IMR-90 (cell line): ENCODE measurements at regions not wholly inside any gene's neighbourhood (a gene's known extent, or its start where the extent isn't known, plus 50 kb on each side); places are given as distances from the start of the nearest gene placed in this dataset.

Experiments
- ATAC-seq: fragments of 200-7000 bp; cut with Tn5 transposase; 2 replicates; pipeline ENCODE4 v1.9.1; 2020; ENCODE audit warnings: low read depth, mild to moderate bottlenecking, moderate library complexity
- BruUV-seq: library from RNA; stranded (reverse); fragments of 400-500 nt; replicated peaks from 2 replicates; lab custom pipeline; 2021; lab: Mats Ljungman, UMichigan
- CTCF ChIA-PET: fragments of 300-600 bp; formaldehyde crosslinking; extraction: SDS; loops from one replicate; lab custom pipeline; 2021; ENCODE audit warnings: antibody characterized with exemption; lab: Yijun Ruan, JAX
- POLR2A ChIA-PET: fragments of 300-600 bp; sonication (Branson Sonifier 250); formaldehyde crosslinking; loops from one replicate; lab custom pipeline; 2022; ENCODE audit warnings: antibody characterized with exemption; ENCODE audit not compliant: unreplicated experiment; lab: Charles Lee
- DNase-seq: peaks from one replicate; pipeline ENCODE4 v3.0.0; 2013
- H2AFZ ChIP-seq: replicated peaks from 2 replicates; pipeline ENCODE3; 2013; ENCODE audit warnings: low read length, mild to moderate bottlenecking; ENCODE audit not compliant: poor library complexity
- H2AK5ac ChIP-seq: 2 replicates; pipeline ENCODE4 v1.6.1; 2013; ENCODE audit warnings: low read depth, low read length, inconsistent platforms
- H2AK9ac ChIP-seq: replicated peaks from 2 replicates; pipeline ENCODE3; 2013; ENCODE audit warnings: mild to moderate bottlenecking, low read depth, low read length, moderate library complexity; ENCODE audit not compliant: poor library complexity
- H2BK120ac ChIP-seq: 2 replicates; pipeline ENCODE4 v1.6.1; 2013; ENCODE audit warnings: low read depth, low read length, inconsistent platforms
- H2BK15ac ChIP-seq: 3 replicates; pipeline ENCODE4 v1.6.1; 2013; ENCODE audit warnings: low read depth, low read length, inconsistent platforms
- H2BK20ac ChIP-seq: 2 replicates; pipeline ENCODE4 v1.6.1; 2013; ENCODE audit warnings: low read depth, mild to moderate bottlenecking, inconsistent platforms, low read length, moderate library complexity
- H2BK5ac ChIP-seq: 2 replicates; pipeline ENCODE4 v1.6.1; 2013; ENCODE audit warnings: mild to moderate bottlenecking, low read depth, low read length, inconsistent platforms; ENCODE audit not compliant: poor library complexity, severe bottlenecking
- H3K14ac ChIP-seq: replicated peaks from 2 replicates; pipeline ENCODE4 v1.6.1; 2013; ENCODE audit warnings: low read depth, low read length, inconsistent platforms
- H3K18ac ChIP-seq: 2 replicates; pipeline ENCODE4 v1.6.1; 2013; ENCODE audit warnings: low read depth, low read length, control low read depth
- H3K23ac ChIP-seq: 2 replicates; pipeline ENCODE4 v1.6.1; 2013; ENCODE audit warnings: low read depth, low read length, inconsistent platforms
- H3K27ac ChIP-seq: 2 replicates; pipeline ENCODE4 v1.5.1; 2013; ENCODE audit warnings: mild to moderate bottlenecking, control low read depth, low read length; ENCODE audit not compliant: insufficient read depth
- H3K27me3 ChIP-seq: 2 replicates; pipeline ENCODE4 v1.6.1; 2013; ENCODE audit warnings: low read length; ENCODE audit not compliant: control insufficient read depth, insufficient read depth
- H3K36me3 ChIP-seq: 2 replicates; pipeline ENCODE4 v1.6.1; 2013; ENCODE audit warnings: low read length, mixed read lengths; ENCODE audit not compliant: control insufficient read depth, insufficient read depth
- H3K4ac ChIP-seq: 2 replicates; pipeline ENCODE4 v1.6.1; 2013; ENCODE audit warnings: low read depth, low read length, inconsistent platforms
- H3K4me1 ChIP-seq: 2 replicates; pipeline ENCODE4 v1.6.1; 2013; ENCODE audit warnings: low read length, mixed read lengths; ENCODE audit not compliant: control insufficient read depth, insufficient read depth
- H3K4me2 ChIP-seq: 2 replicates; pipeline ENCODE4 v1.6.1; 2013; ENCODE audit warnings: low read depth, mild to moderate bottlenecking, control low read depth, low read length, moderate library complexity
- H3K4me3 ChIP-seq: 2 replicates; pipeline ENCODE4 v1.5.1; 2013; ENCODE audit warnings: low read depth, mild to moderate bottlenecking, control low read depth, low read length, moderate library complexity; ENCODE audit not compliant: insufficient read depth
- H3K56ac ChIP-seq: 2 replicates; pipeline ENCODE4 v1.6.1; 2013; ENCODE audit warnings: low read length, inconsistent platforms; ENCODE audit not compliant: insufficient read depth; ENCODE audit errors: extremely low read depth
- H3K79me1 ChIP-seq, 2 experiments: 2 replicates each; pipeline ENCODE4 v1.6.1; 2013; ENCODE audit warnings: low read length in 2 of 2, inconsistent platforms in 1 of 2, low read depth in 1 of 2
- H3K9ac ChIP-seq: 2 replicates; pipeline ENCODE4 v1.6.1; 2013; ENCODE audit warnings: low read depth, low read length, control low read depth
- H3K9me1 ChIP-seq: 2 replicates; pipeline ENCODE4 v1.6.1; 2013; ENCODE audit warnings: low read length, inconsistent platforms; ENCODE audit not compliant: insufficient read depth
- H3K9me3 ChIP-seq: 2 replicates; pipeline ENCODE4 v1.6.1; 2013; ENCODE audit warnings: low read length; ENCODE audit not compliant: control insufficient read depth, insufficient read depth
- H4K20me1 ChIP-seq: 2 replicates; pipeline ENCODE4 v1.6.1; 2013; ENCODE audit warnings: low read length, inconsistent platforms; ENCODE audit not compliant: insufficient read depth
- H4K5ac ChIP-seq: 2 replicates; pipeline ENCODE4 v1.6.1; 2013; ENCODE audit warnings: mild to moderate bottlenecking, low read depth, low read length, control low read depth
- H4K8ac ChIP-seq, 2 experiments: 2 replicates each; pipeline ENCODE4 v1.6.1; 2013; ENCODE audit warnings: low read depth in 2 of 2, low read length in 2 of 2, control low read depth in 1 of 2, inconsistent platforms in 1 of 2
- H4K91ac ChIP-seq: 2 replicates; pipeline ENCODE4 v1.6.1; 2013; ENCODE audit warnings: low read depth, low read length, inconsistent platforms; ENCODE audit not compliant: insufficient read depth
- CEBPB ChIP-seq: IDR thresholded peaks from 2 replicates; pipeline ENCODE4 v1.6.1; 2012; ENCODE audit warnings: low read depth, low read length, improper control_type of control experiment
- CHD1 ChIP-seq: IDR thresholded peaks from 2 replicates; pipeline ENCODE4 v1.6.1; 2012; ENCODE audit warnings: low read depth, low read length, improper control_type of control experiment
- FOS ChIP-seq: fragments of 150-350 bp; IDR thresholded peaks from 2 replicates; pipeline ENCODE4 v1.6.1; 2016; ENCODE audit warnings: low read depth, low read length
- MXI1 ChIP-seq: IDR thresholded peaks from 2 replicates; pipeline ENCODE4 v1.6.1; 2012; ENCODE audit warnings: low read depth, mild to moderate bottlenecking, low read length, moderate library complexity, borderline replicate concordance
- NFE2L2 ChIP-seq: fragments of 150-350 bp; IDR thresholded peaks from 2 replicates; pipeline ENCODE4 v1.6.1; 2016; ENCODE audit warnings: low read depth, mild to moderate bottlenecking, low read length
- POLR2A ChIP-seq: IDR thresholded peaks from 2 replicates; pipeline ENCODE4 v1.6.1; 2012; ENCODE audit warnings: mild to moderate bottlenecking, low read depth, low read length
- RAD21 ChIP-seq: IDR thresholded peaks from 2 replicates; pipeline ENCODE4 v1.6.1; 2012; ENCODE audit warnings: low read length, improper control_type of control experiment
- RFX5 ChIP-seq: IDR thresholded peaks from 2 replicates; pipeline ENCODE4 v1.8.0; 2012; ENCODE audit warnings: low read depth, mild to moderate bottlenecking, low read length, moderate library complexity
- SMC3 ChIP-seq: fragments of 150-350 bp; IDR thresholded peaks from 2 replicates; pipeline ENCODE4 v1.6.1; 2016; ENCODE audit warnings: low read depth, mild to moderate bottlenecking, antibody characterized with exemption, low read length, moderate library complexity
- WGBS, 2 experiments: methylation state at CpG; one replicate each; pipeline versions ENCODE4 v1.1.5 to v1.1.7; 2013; ENCODE audit warnings: missing lambda C conversion rate in 2 of 2; ENCODE audit not compliant: insufficient read length in 1 of 2; ENCODE audit errors: extremely low coverage in 2 of 2; 5-methylcytosine and 5-hydroxymethylcytosine counted together
- dilution Hi-C: fragments of 300-500 bp; cut with HindIII; formaldehyde crosslinking; loops from one replicate; pipeline ENCODE4 v1.14.3; 2018; ENCODE audit warnings: low sequenced_read_pairs; ENCODE audit not compliant: unreplicated experiment
- in situ Hi-C: fragments of 300-500 bp; cut with MboI; formaldehyde crosslinking; loops from 3 replicates; pipeline ENCODE4 v1.14.3; 2019; ENCODE audit warnings: low sequenced_read_pairs, inconsistent platforms, mixed read lengths
- intact Hi-C: fragments of 100-400 bp; cut with micrococcal nuclease; formaldehyde crosslinking; loops from 2 replicates; pipeline ENCODE4 v1.10.0; 2022
- TF ChIP-seq, protein P1 (sequence below): fragments of 150-350 bp; IDR thresholded peaks from 2 replicates; pipeline ENCODE4 v1.6.1; 2016; ENCODE audit warnings: low read depth, mild to moderate bottlenecking, low read length, moderate library complexity, borderline replicate concordance
- TF ChIP-seq, protein P2 (sequence below): conservative IDR thresholded peaks from 2 replicates; pipeline ENCODE4 v1.5.1; 2012; ENCODE audit warnings: mild to moderate bottlenecking, low read depth, low read length, improper control_type of control experiment

DNA sequence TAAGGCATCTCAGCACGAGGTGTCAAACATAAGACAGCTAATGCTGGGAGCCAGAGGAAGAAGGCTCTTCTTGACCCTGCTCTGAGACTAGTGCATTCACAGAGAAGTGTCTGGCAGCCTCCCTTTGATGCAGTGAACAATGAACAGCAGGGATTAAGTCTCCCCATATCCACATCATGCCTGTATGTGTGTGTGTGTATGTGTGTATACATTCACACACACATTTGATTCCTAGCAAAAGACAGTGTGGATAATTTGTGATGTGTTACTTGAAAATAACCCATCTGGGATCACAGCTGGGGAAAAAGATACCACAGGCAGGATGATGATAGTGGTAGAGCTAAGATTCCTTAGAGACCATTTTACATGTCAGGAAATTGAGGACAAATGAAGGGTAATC is 485.9 kb upstream of the GOT2 start:
- Histone ChIP-seq H4K91ac (no peak overlapping the region), H3K4me1 (no peaks in the 10 kb centered on the region), H3K9me1 (no peaks in the 10 kb centered on the region), H2BK120ac (no peak overlapping the region), H2BK5ac (no peak overlapping the region), H3K27ac (no peak overlapping the region), H3K23ac (no peak overlapping the region), H4K20me1 (no peaks in the 10 kb centered on the region), H2BK20ac (no peak overlapping the region), H3K14ac (no peak overlapping the region), H3K4me3 (no peak overlapping the region), H4K8ac (no peak overlapping the region), H2AK9ac (no peak overlapping the region), H3K56ac (no peak overlapping the region), H2BK15ac (no peak overlapping the region), H2AK5ac (no peak overlapping the region), H3K9ac (no peak overlapping the region), H3K18ac (no peak overlapping the region), H3K4ac (no peak overlapping the region), H3K79me1 (no peaks in the 10 kb centered on the region), H3K27me3 (no peaks in the 10 kb centered on the region), H2AFZ (no peak overlapping the region), H3K36me3 (no peaks in the 10 kb centered on the region), H3K9me3 (peaks cover 2% of the 10 kb centered on the region), H4K5ac (no peak overlapping the region), H3K4me2 (no peak overlapping the region)
- in situ Hi-C loops = no loop called here
- intact Hi-C loops = no loop called here
- TF ChIP-seq CEBPB (no peak), MXI1 (no peak), NFE2L2 (no peak), CHD1 (no peak), POLR2A (no peak), RFX5 (no peak), RAD21 (no peak), FOS (no peak), SMC3 (no peak)
- TF ChIP-seq, protein P1, sequence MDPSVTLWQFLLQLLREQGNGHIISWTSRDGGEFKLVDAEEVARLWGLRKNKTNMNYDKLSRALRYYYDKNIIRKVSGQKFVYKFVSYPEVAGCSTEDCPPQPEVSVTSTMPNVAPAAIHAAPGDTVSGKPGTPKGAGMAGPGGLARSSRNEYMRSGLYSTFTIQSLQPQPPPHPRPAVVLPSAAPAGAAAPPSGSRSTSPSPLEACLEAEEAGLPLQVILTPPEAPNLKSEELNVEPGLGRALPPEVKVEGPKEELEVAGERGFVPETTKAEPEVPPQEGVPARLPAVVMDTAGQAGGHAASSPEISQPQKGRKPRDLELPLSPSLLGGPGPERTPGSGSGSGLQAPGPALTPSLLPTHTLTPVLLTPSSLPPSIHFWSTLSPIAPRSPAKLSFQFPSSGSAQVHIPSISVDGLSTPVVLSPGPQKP = no peak
- TF ChIP-seq, protein P2, sequence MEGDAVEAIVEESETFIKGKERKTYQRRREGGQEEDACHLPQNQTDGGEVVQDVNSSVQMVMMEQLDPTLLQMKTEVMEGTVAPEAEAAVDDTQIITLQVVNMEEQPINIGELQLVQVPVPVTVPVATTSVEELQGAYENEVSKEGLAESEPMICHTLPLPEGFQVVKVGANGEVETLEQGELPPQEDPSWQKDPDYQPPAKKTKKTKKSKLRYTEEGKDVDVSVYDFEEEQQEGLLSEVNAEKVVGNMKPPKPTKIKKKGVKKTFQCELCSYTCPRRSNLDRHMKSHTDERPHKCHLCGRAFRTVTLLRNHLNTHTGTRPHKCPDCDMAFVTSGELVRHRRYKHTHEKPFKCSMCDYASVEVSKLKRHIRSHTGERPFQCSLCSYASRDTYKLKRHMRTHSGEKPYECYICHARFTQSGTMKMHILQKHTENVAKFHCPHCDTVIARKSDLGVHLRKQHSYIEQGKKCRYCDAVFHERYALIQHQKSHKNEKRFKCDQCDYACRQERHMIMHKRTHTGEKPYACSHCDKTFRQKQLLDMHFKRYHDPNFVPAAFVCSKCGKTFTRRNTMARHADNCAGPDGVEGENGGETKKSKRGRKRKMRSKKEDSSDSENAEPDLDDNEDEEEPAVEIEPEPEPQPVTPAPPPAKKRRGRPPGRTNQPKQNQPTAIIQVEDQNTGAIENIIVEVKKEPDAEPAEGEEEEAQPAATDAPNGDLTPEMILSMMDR = no peak
- POLR2A ChIA-PET = no interaction called here
- BruUV-seq = no TSS peak
- ATAC-seq (no peak), DNase-seq (no peak)
- dilution Hi-C loops = no loop called here
- no CpG with 5 or more reads among the region's 1 CpG for WGBS, 2 experiments
- CTCF ChIA-PET = no interaction called here
